Parathyroid adenoma (tissue), 2 donors: ENCODE measurements at regions not wholly inside any gene's neighbourhood (a gene's known extent, or its start where the extent isn't known, plus 50 kb on each side); places are given as distances from the start of the nearest gene placed in this dataset.
"Not testable (repeated sequence)": the region's sequence is repeated elsewhere in the genome, so short reads cannot be mapped to it uniquely, and the experiment has no call there.

Source experiments
- H2AFZ ChIP-seq: fragments of 300-600 bp; sonication (generic); one replicate; pipeline ENCODE4 v1.7.0; 2017; ENCODE audit warnings: antibody characterized with exemption, mild to moderate bottlenecking
- H3K27ac ChIP-seq: fragments of 300-600 bp; sonication (generic); one replicate; pipeline ENCODE4 v1.7.0; 2017
- H3K27me3 ChIP-seq: fragments of 300-600 bp; sonication (generic); one replicate; pipeline ENCODE4 v1.7.0; 2017; ENCODE audit warnings: low read length; ENCODE audit not compliant: control insufficient read depth, insufficient read depth
- H3K36me3 ChIP-seq: fragments of 300-600 bp; sonication (generic); one replicate; pipeline ENCODE4 v1.7.0; 2017; ENCODE audit warnings: low read length; ENCODE audit not compliant: control insufficient read depth, insufficient read depth
- H3K4me1 ChIP-seq: fragments of 300-600 bp; sonication (generic); one replicate; pipeline ENCODE4 v1.7.0; 2017; ENCODE audit warnings: control low read depth
- H3K4me2 ChIP-seq: fragments of 300-600 bp; sonication (generic); one replicate; pipeline ENCODE4 v1.7.0; 2017; ENCODE audit warnings: low read length
- H3K4me3 ChIP-seq: fragments of 300-600 bp; sonication (generic); one replicate; pipeline ENCODE4 v1.7.0; 2017; ENCODE audit warnings: low read depth, low read length
- H3K79me2 ChIP-seq: fragments of 300-600 bp; sonication (generic); one replicate; pipeline ENCODE4 v1.7.0; 2017; ENCODE audit warnings: control low read depth
- H3K9ac ChIP-seq: fragments of 300-600 bp; sonication (generic); one replicate; pipeline ENCODE4 v1.7.0; 2017; ENCODE audit warnings: mild to moderate bottlenecking
- H3K9me3 ChIP-seq: fragments of 300-600 bp; sonication (generic); one replicate; pipeline ENCODE4 v1.7.0; 2017; ENCODE audit warnings: low read length; ENCODE audit not compliant: control insufficient read depth
- CTCF ChIP-seq: fragments of 300-600 bp; sonication (generic); IDR thresholded peaks from one replicate; pipeline ENCODE4 v1.7.0; 2017; ENCODE audit warnings: antibody characterized with exemption, mild to moderate bottlenecking
- donor health status: primary hyperparathyroidism.

GRCh38 chr2:155972916-155973315 is 359.6 kb downstream of the NR4A2 start:
- H3K9ac ChIP-seq: no peak overlapping the region
- no peaks in the 10 kb centered on the region for H3K79me2 ChIP-seq
- H3K9me3 ChIP-seq: no peaks in the 10 kb centered on the region
- H3K36me3 ChIP-seq: no peaks in the 10 kb centered on the region
- no peaks in the 10 kb centered on the region for H3K27me3 ChIP-seq
- no peak overlapping the region for H3K27ac ChIP-seq
- no peaks in the 10 kb centered on the region for H3K4me1 ChIP-seq
- no peak overlapping the region for H3K4me2 ChIP-seq
- no peak for TF ChIP-seq CTCF
- H3K4me3 ChIP-seq: no peak overlapping the region
- H2AFZ ChIP-seq: no peak overlapping the region

- H3K4me1 ChIP-seq, H2AFZ ChIP-seq, H3K27ac ChIP-seq, H3K9me3 ChIP-seq, H3K4me3 ChIP-seq, H3K4me2 ChIP-seq, H3K36me3 ChIP-seq, H3K27me3 ChIP-seq, H3K9ac ChIP-seq, H3K79me2 ChIP-seq: not testable (repeated sequence)
These were observed 366.5 kb downstream of the NR4A2 start for GRCh38 chr2:155966064-155966471.

- H3K27me3 ChIP-seq: no peaks in the 10 kb centered on the region
- no peaks in the 10 kb centered on the region for H3K36me3 ChIP-seq
- H3K4me3 ChIP-seq: no peak overlapping the region
- no peaks in the 10 kb centered on the region for H3K9me3 ChIP-seq
- no peak overlapping the region for H3K27ac ChIP-seq
- H3K9ac ChIP-seq: no peak overlapping the region
- no peaks in the 10 kb centered on the region for H3K79me2 ChIP-seq
- H3K4me1 ChIP-seq: no peaks in the 10 kb centered on the region
- H3K4me2 ChIP-seq: no peak overlapping the region
- no peak overlapping the region for H2AFZ ChIP-seq
- TF ChIP-seq CTCF: no peak
These were observed 367.0 kb downstream of the NR4A2 start for GRCh38 chr2:155965415-155966063.

GRCh38 chr2:155961641-155962040 is 370.9 kb downstream of the NR4A2 start:
- H3K79me2 ChIP-seq: no peaks in the 10 kb centered on the region

GRCh38 chr2:155958834-155959233 is 373.7 kb downstream of the NR4A2 start:
- Histone ChIP-seq H3K27me3 (no peaks in the 10 kb centered on the region), H3K9ac (no peak overlapping the region), H3K4me1 (no peaks in the 10 kb centered on the region), H3K4me2 (no peak overlapping the region), H3K79me2 (no peaks in the 10 kb centered on the region), H3K36me3 (no peaks in the 10 kb centered on the region), H2AFZ (no peak overlapping the region), H3K4me3 (no peak overlapping the region), H3K27ac (no peak overlapping the region), H3K9me3 (no peaks in the 10 kb centered on the region)
- no peak for TF ChIP-seq CTCF

More at GRCh38 chr2:155961641-155962040, 370.9 kb downstream of the NR4A2 start:
- no peak for TF ChIP-seq CTCF
- no peaks in the 10 kb centered on the region for H3K27me3 ChIP-seq
- no peaks in the 10 kb centered on the region for H3K36me3 ChIP-seq
- H3K27ac ChIP-seq: no peak overlapping the region
- H3K9ac ChIP-seq: no peak overlapping the region
- no peak overlapping the region for H2AFZ ChIP-seq
- H3K4me2 ChIP-seq: no peak overlapping the region
- H3K4me1 ChIP-seq: no peaks in the 10 kb centered on the region
- no peaks in the 10 kb centered on the region for H3K9me3 ChIP-seq
- H3K4me3 ChIP-seq: no peak overlapping the region
